Colon (tissue), 2 donors: ENCODE measurements at regions not wholly inside any gene's neighbourhood (a gene's known extent, or its start where the extent isn't known, plus 50 kb on each side); places are given as distances from the start of the nearest gene placed in this dataset.
"Not testable (repeated sequence)": the region's sequence is repeated elsewhere in the genome, so short reads cannot be mapped to it uniquely, and the experiment has no call there.

ENCODE experiments used
- FAIRE-seq: peaks from 2 replicates; lab custom pipeline; 2012; peaks lifted over from hg19 to GRCh38; lab: Jason Lieb, UNC
- donor health status: control.
- donor health status: control.

DNA sequence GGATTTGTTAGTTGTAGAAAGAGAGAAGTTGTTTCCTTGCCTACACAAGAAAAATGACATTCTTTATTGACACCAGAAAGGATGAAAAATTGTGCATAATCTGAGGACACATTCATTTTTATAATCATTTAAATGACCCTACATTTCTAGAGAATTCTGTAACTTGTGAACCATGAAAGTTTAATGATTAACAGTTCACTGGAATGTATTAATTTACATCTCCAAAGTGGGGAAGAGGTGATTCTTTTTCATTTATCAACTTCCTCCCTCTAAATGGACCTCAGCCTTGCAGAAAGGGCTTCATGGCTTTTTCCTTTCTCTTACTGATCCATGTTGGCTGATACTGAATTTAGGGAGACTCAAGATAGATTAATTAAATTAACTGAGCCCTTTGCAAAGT lies 565.2 kb upstream of the LINC00305 start:
- FAIRE-seq, result no peak

DNA sequence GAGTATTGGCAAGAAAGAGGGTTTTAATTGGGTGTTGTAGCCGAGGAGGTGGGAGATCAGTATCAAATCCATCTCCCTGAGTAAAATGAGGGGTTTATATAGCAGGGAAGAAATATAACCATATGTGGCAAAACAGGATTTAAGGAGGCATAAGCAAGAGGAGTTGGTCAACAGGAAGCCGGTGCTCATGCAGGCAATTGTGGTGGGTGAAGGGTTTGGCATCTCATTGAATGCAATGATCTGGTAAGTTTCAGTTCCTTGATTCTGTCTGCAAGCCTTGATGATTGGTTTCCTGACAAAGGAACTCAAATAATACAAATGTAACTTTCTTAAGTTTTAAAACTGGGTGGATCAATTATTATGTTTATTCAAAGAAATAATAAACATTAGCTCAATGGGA lies 564.4 kb upstream of the LINC00305 start:
- FAIRE-seq, result no peak

DNA sequence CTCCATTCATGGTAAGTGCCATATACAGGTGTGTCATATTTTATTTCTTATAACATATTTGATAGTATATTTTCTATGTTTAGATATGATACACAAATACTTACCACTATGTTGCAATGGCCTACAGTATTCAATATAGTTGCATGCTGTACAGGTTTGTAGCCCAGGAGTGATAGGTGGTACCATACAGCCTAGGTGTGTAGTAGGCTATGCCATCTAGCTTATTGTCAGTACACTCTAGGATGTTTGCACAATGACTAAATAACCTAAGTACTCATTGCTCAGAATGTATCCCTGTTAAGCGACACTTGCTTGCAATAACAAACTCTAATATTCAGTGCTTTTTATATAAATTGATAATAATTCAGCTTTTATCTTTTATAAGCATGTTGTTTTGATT lies 563.1 kb upstream of the LINC00305 start:
- FAIRE-seq, result no peak

DNA sequence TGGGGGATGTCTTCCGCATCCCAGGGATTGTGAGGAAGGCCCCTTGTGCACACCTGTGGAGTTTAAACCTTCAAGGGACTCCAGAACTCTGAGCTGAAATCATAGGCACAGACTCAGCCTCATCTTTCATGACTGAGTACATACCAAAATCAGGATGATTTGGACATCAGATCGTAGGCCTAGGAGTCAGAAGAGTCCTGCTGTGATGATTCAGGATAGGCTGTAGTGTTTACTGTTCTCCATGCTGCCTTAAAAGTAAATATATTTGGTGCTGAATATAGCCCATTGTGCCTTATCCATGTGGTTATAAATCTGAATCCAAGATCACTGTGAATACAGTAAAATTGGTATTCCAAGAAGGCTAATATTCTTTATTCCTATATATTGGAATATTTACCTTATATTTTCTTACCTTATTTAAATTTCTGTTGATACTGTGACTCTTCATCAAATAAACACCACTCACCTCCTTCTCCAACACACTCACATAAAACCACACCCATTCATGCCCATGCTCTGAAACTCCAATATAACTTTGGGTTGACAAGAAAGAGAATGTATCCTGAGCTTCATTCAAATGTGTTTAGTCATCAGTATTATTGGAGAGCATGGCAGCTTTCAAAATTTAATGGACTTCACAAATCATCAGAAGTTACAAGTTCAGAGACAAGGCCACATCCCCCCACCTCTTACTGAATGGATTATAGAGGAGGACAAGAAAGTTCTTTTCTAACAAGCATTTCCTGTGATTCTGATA lies 561.4 kb upstream of the LINC00305 start:
- FAIRE-seq, result no peak

DNA sequence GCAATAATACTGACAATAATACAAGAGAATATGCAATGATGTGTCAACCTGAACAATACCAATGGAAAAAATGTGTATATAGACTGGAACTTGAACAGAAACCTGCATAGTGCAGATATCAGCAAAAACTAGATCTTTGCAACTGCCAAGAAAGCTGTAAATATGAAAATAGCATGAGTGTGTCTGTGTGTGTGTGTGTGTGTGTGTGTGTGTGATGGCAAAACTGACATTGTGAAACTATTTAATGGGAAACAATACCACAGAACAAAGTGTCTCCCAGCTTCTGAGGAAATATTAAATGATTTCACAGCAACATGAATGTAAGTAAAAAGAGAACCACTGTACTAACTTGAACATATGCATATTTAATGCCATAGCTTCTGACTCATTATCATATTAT lies 558.2 kb upstream of the LINC00305 start:
- no peak for FAIRE-seq

DNA sequence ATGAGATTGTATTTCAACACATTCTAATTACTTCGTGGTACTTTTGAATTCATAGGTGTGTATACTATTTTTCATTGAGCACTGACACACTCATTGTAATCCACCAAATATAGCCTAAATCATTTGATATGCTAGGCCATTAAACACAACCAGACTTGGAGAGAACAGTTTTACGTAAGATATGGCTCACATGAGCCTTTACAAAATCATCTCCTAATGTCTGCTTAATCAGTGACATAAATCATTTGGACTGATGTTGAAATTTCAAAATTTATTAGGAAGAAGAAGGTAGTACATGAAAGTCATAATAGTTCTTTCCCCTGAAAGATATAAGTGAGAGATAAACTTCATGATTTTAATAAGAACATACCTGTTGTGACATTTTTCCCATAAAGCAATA lies 550.2 kb upstream of the LINC00305 start:
- FAIRE-seq, result no peak

DNA sequence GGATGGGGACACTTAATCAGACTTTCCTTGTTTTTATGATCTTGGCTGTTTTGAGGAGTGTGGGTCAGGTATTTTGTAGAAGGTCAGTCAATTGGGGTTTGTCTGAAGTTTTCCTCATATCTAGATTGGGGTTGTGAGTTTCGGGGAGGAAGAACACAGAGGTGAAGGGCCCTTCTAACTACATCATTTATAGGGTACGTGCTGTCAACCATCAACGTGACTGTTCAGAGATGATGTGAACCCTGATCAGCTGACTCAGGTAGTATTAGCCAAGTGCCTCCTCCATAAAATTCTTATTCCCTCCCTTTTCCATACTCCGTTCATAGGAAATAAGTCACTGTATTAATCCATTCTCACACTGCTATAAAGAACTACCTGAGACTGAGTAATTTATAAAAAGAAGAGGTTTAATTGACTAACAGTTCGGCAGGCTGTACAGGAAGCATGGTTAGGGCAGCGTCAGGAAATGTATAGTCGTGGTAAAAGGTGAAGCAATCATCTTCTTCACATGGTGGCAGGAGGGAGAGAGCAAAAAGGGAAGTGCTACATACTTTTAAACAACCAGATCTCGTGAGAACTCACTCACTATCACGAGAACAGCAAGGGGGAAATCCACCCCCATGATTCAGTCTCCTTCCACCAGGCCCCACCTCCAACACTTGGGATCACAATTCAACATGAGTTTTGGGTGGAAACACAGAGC lies 547.1 kb upstream of the LINC00305 start:
- FAIRE-seq, result no peak

DNA sequence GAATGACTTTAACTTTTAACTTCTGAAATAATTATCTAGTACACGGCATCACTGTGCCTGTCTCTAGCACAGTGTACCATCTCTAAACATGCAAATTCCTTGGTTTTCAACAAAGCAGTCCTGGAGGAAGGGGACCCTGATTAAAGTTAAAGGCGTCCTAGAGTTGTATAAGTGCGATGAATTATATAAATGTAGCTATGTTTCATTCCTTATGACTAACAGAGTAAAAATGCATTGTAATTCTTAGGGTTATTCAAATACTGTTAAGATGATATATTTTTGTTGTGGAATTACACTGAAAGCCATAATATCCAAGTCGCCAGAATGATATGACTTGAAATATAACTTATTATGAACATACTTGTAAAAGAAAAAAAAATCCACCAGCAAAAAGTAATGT lies 544.9 kb upstream of the LINC00305 start:
- no peak for FAIRE-seq

DNA sequence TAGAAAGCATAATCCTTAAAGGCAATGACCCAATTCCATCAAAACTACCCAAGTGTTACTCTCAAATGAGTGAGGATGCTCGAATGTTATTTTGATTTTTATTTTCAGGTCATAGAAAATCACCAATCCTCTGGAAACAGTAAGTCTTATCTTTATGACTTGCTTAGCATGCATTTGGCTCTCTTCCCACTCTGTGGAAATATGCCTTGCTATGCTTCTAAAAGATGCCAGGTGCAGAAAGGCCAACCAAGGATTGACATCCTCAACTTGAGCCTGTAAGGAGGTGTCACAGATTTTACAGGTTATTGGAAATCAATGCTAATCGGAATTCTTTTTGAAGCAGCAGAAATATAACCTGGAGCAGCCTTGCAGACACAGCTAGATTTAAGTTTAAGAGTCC lies 543.9 kb upstream of the LINC00305 start:
- no peak for FAIRE-seq

DNA sequence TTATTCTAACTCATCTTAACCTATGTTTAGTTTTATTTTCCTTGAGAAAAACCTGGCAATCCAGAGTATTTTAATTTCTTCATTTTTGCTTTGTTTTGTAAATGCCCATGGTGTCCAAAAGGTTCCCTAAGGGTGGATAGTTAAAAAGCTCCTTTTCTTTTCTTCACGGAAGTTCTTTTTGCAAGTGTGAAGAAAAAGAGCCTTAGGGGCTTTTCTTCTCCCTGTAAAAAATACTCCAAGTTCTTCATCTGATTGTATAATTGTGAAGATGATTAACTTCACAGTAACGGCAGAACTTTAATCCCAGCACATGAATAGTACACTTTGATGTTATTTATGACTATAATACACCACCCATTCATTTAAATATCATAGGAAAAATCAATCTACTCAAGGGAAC lies 530.2 kb upstream of the LINC00305 start:
- no peak for FAIRE-seq

DNA sequence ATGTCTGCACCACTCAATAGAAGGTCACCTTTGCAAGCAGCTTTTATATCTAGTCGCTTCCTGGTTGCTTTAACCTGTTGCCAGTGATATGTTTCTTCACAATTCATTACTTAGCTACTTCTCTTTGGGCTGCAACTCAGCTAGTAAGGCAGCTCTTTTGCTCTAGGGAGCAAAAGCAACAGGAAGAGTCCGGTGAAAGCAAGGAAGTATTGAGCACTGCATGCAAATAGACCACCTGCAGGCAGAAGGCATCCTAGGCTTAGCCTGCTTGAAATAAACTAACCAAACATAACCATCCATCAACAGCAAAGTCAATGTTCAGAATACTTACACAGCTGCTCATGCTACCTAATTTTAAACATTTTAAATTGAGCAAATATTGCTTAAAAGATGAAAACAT lies 529.2 kb upstream of the LINC00305 start:
- no peak for FAIRE-seq

DNA sequence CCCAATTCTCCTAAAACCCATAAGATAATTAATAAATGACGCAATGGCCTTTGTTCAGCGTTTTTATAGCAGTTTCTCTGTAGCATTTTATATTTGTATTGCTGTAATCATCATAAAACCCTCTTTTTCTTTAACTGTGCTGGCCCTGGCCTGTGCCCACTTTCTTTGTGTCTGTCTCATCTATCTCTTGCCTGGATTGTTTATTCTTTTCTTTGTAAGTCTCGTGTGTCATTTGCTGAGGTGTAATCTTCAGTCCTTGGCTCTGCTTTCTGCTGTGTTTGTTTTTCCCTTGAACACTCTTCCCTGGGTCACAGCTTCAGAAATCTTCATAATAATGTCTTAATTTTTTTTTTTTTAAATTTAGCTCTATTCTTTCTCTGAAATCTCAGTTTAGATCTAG lies 525.8 kb upstream of the LINC00305 start:
- no peak for FAIRE-seq

DNA sequence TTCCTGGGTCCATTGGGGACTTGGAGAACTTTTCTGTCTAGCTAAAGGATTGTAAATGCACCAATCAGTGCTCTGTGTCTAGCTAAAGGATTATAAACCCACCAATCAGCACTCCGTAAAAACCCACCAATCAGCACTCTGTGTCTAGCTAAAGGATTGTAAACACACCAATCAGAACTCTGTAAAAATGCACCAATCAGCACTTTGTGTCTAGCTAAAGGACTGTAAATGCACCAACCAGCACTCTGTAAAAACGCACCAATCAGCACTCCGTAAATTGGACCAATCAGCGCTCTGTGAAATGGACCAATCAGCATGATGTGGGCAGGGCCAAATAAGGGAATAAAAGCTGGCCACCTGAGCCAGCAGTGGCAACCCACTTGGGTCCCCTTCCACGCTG lies 522.4 kb upstream of the LINC00305 start:
- not testable (repeated sequence) for FAIRE-seq

DNA sequence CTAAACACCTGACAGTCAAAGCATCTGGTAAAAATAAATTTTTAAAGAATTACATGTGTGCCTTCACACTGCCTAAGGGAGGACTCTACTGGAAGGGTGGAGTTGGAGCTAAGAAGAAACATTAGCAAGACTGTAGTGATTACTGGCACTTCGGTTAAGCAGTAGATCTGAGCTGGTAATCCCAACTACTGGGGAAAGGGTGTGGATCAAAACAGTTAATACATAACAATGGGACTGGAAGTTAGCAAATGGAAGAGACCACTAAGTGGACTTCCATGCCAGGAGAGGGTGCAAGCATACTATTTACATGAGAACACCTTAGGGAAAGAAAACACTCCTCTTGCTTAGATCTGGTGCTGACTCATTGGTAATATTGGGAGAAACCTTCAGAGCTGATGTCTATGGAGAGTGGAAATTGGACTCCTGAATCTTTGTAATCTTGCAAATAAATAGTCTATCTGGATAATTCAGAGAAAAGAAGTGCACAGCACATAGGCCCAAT lies 519.6 kb upstream of the LINC00305 start:
- FAIRE-seq, result no peak

DNA sequence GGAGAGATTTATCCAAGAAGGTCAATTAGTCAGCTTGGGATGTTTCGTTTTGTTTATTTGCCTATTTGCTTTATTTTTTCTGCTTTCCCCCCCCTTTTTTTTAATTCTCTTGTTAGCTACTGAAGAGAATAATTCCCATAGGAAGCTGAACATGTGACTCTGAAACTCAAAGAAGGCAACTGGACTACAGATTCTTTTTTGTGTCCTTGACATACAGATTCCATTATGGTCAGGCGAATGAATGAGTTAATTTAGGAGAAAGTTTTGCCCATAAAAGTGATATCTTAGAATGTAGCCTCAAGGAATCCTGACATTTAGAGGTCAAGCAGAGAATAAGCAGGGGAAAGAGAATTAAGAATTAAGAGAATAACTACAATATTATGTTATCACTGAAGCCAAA lies 514.2 kb upstream of the LINC00305 start:
- FAIRE-seq, result no peak

DNA sequence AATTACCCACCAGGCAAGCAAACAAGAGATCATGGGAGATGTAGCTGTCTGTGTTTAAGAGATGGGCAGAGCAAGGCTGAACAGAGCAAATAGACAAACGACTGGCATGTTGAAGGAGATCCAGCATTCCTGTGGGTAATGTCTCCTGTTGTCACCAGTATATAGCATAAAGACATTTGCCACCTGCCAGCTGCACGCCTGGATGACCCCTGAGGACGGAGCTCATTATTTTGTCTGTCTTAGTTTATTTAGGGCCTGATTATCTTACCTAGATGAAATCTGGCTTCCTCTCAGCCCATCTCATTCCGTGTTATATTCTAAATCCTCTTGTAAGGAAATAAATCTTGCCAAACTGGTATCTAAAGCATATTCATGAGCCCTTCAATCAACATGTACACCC lies 510.3 kb upstream of the LINC00305 start:
- FAIRE-seq, result no peak

DNA sequence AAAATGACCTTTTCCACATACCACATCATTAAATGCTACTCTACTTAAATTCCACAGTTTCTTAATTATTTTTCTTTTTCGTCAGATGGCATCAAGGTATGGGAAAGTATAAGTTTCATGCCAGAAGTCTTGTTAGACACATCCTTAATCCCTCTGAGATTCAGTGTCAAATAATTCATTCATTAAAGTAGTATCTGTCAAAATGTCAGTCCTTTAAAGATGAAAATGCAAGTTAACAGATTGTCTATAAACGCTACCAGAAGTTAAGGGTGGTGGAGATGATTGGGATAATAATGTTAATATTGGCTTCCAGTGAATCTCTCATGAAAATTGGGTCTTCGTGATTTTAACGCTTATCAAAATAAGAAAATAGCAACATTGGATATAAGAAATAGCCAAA lies 504.2 kb upstream of the LINC00305 start:
- no peak for FAIRE-seq

DNA sequence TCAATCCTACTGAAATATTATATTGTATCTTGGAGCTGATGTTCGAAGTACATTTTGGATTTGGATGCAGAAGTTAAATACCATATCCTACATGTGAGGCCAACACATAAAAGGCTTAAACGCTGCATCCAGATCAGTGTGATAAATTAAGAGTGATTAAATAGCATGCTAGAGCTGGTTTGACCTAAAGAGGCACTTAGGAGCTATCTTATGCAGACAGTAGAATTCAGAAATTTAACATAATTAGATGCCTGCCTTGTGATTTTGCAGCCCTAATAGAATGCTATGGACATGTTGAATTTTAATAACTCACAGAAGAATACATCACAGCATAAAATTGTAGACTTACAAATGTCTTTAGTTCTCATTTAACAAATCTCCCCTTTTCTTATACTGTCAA lies 501.2 kb upstream of the LINC00305 start:
- FAIRE-seq, result no peak

DNA sequence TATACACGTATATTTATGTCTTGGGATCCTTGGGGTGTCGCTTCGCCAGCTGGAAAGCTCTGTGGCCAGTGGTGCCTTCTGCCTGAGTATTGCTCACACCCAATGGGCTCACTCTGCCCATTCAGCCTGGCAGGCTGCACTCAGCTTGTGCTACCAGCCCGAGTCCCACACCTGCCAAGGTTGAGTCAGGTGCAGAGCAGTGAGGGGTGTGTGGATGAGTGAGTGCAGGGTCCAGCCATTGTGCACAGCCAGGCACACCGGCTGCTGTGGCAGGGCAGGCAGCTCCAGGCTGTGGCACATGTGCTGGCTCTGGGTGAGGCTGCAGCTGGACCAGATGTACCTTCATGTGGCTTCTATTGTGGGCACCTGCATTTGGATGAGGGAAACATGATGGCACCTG lies 496.9 kb upstream of the LINC00305 start:
- FAIRE-seq, result no peak

DNA sequence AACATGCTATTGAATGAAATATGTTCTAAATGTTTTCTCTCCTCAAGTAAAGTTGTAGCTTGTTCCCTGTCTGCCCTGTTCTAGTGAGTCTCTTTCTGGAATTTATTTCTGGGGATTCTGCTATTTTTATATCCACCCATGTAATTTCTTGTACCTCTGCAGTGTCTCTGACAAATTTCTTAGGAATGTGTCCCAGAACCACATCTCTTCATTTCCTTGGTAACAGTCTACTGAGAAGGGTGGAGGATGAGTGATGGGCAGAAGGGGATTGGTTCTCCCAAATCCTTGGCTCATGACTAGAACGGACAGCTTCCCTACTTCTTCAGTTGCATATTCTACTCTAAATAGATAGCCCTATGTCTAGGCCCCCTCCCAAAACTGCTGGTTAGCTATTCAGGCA lies 490.6 kb upstream of the LINC00305 start:
- FAIRE-seq, result no peak

DNA sequence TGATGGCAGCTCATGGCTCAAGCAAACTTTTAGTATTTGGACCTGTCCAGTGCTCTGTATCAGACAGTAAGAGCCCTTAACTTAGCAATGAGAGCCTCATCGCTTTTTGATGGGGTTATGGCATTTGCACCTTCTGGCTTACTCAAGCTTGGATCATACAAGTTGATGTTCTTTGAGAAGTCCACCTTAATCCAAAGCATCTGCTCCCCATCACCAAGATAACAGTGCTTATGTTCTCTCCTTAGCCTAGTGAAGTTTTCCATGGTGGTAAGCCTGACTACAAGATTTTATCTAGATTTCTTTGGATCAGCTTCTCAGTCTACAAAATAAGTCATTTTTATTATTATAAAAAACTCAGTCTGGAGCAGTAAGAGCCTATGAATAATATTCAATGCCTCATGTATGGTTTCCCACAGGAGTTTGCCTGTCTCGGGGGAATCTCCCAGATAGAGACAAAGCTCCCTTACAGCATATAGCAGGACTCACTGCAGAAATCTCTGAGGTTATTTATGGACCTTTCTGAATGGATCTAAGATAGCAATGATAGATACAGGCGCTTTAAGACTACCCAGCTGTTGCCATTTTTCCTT lies 472.2 kb upstream of the LINC00305 start:
- FAIRE-seq, result no peak

DNA sequence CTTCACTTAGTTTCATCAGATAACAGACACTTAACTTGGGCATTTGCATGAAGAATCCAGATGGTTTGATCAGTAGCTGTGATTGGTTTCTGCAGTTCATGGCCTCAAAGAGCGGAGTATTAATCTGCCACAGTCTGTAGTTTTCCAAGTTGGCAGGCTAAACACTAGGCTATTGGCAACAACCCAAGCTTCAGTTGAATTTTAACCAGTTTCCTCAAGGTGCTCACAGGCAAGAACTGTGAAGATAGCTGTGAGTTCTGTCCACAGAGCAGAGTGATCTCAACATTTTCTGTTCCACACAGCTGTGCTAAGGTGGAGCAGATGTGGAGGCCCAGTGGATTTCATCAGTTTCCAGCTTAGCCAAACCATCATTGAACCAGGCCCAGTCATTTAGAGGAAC lies 469.5 kb upstream of the LINC00305 start:
- FAIRE-seq, result no peak

DNA sequence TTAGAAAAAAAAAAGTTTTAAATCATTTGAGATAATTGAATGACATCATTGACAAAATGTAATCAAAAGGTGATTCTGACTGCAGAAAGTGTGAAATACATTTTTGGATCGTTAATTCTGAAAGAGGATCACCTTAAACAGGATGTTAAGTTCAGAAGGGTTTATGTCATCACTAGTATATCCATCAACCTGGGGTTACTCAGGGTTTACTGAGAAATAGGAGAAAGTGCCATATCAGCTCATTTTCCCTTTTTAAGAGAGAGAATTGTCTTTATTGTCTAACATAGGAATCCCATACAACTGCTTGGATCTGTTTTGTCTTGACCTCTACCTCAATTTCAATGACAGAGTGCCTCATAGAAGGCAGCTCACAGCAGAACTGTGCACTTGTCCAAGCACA lies 466.1 kb upstream of the LINC00305 start:
- FAIRE-seq, result no peak

DNA sequence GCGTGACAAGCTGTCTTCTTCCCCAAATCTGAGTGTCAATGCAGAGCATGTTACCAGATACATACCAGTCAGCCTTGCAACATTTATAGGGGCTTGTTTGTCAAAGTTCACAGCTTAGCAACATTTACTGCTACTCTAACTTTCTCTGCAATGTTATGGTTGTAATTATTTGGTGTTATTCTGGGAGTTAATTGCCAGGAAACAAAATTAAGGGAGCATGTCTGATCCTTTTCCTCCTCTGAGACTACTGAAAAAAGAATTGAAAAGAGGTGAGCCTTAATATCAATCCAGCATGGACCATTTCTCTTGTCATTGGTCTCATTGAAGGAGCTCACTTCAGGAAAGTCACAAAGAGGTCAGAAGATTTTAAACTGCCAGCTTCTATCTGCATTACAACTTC lies 465.6 kb upstream of the LINC00305 start:
- FAIRE-seq, result no peak
